ENCODE measurements at regions not wholly inside any gene's neighbourhood (a gene's known extent, or its start where the extent isn't known, plus 50 kb on each side); places are given as distances from the start of the nearest gene placed in this dataset.
"Not testable (repeated sequence)": the region's sequence is repeated elsewhere in the genome, so short reads cannot be mapped to it uniquely, and the experiment has no call there.

- no peaks in the 10 kb centered on the region for H3K36me3 ChIP-seq
- WGBS, result 59% methylated on average over 5 of the region's 5 CpGs
- intact Hi-C loops (cut with DNase I), result no loop called here
- H3K4me1 ChIP-seq (replicated peaks), result no peaks in the 10 kb centered on the region
- H3K27me3 ChIP-seq (replicated peaks; ENCODE audit: insufficient read depth), result no peaks in the 10 kb centered on the region
- H3K4me3 ChIP-seq, result no peak overlapping the region
- no peaks in the 10 kb centered on the region for H3K9me3 ChIP-seq
- TF ChIP-seq POLR2A (IDR thresholded peaks at IDR 0.05) (no peak), CTCF (IDR thresholded peaks at IDR 0.05) (no peak), POLR2AphosphoS5 (IDR thresholded peaks at IDR 0.05) (no peak)
- DNase-seq (ENCODE audit: low spot score), result no peak
- H3K27ac ChIP-seq, result no peak overlapping the region
Measured at GRCh38 chr14:53260286-53260685, 107.2 kb upstream of the DDHD1 start.

GRCh38 chr14:53252141-53252540, 99.0 kb upstream of the DDHD1 start:
- Histone ChIP-seq H3K36me3 (no peaks in the 10 kb centered on the region), H3K27ac (no peak overlapping the region), H3K9me3 (no peaks in the 10 kb centered on the region), H3K27me3 (replicated peaks; ENCODE audit: insufficient read depth) (no peaks in the 10 kb centered on the region), H3K4me1 (replicated peaks) (no peaks in the 10 kb centered on the region), H3K4me3 (no peak overlapping the region)
- 66% methylated on average over 1 of the region's 1 CpG for WGBS
- TF ChIP-seq POLR2A (IDR thresholded peaks at IDR 0.05), result no peak
- TF ChIP-seq CTCF (IDR thresholded peaks at IDR 0.05), result no peak
- TF ChIP-seq POLR2AphosphoS5 (IDR thresholded peaks at IDR 0.05), result no peak
- intact Hi-C loops (cut with DNase I), result no loop called here
- DNase-seq (ENCODE audit: low spot score), result no peak

GRCh38 chr14:53249059-53249458, 95.9 kb upstream of the DDHD1 start:
- H3K36me3 ChIP-seq, result no peaks in the 10 kb centered on the region
- intact Hi-C loops (cut with DNase I), result no loop called here
- no peak overlapping the region for H3K27ac ChIP-seq
- H3K27me3 ChIP-seq (replicated peaks; ENCODE audit: insufficient read depth), result no peaks in the 10 kb centered on the region
- no peak for TF ChIP-seq POLR2A (IDR thresholded peaks at IDR 0.05)
- no peak for TF ChIP-seq POLR2AphosphoS5 (IDR thresholded peaks at IDR 0.05)
- TF ChIP-seq CTCF (IDR thresholded peaks at IDR 0.05), result no peak
- H3K9me3 ChIP-seq, result no peaks in the 10 kb centered on the region
- H3K4me3 ChIP-seq, result no peak overlapping the region
- H3K4me1 ChIP-seq (replicated peaks), result no peaks in the 10 kb centered on the region
- WGBS, result 38% methylated on average over 1 of the region's 1 CpG
- DNase-seq (ENCODE audit: low spot score), result no peak

GRCh38 chr14:53247596-53248370, 94.7 kb upstream of the DDHD1 start:
- no peak for TF ChIP-seq POLR2AphosphoS5 (IDR thresholded peaks at IDR 0.05)
- TF ChIP-seq POLR2A (IDR thresholded peaks at IDR 0.05), result no peak
- TF ChIP-seq CTCF (IDR thresholded peaks at IDR 0.05), result no peak
- intact Hi-C loops (cut with DNase I), result no loop called here
- H3K9me3 ChIP-seq, result no peaks in the 10 kb centered on the region
- H3K4me1 ChIP-seq (replicated peaks), result no peaks in the 10 kb centered on the region
- no peaks in the 10 kb centered on the region for H3K36me3 ChIP-seq
- no peak overlapping the region for H3K4me3 ChIP-seq
- no peak for DNase-seq (ENCODE audit: low spot score)
- H3K27ac ChIP-seq, result no peak overlapping the region
- no peaks in the 10 kb centered on the region for H3K27me3 ChIP-seq (replicated peaks; ENCODE audit: insufficient read depth)
- whole genome bisulfite sequencing, result 43% methylated on average over 4 of the region's 4 CpGs

GRCh38 chr14:53242898-53243297, 89.8 kb upstream of the DDHD1 start:
- intact Hi-C loops (cut with DNase I); H3K4me3 ChIP-seq; H3K4me1 ChIP-seq (replicated peaks); DNase-seq (ENCODE audit: low spot score); H3K27me3 ChIP-seq (replicated peaks; ENCODE audit: insufficient read depth); H3K27ac ChIP-seq; H3K36me3 ChIP-seq; H3K9me3 ChIP-seq: not testable (repeated sequence)
- 100% methylated on average over 3 of the region's 3 CpGs for WGBS
